Body of pancreas (tissue), 4 donors: ENCODE measurements at regions not wholly inside any gene's neighbourhood (a gene's known extent, or its start where the extent isn't known, plus 50 kb on each side); places are given as distances from the start of the nearest gene placed in this dataset.

ENCODE experiments used
- ATAC-seq: fragments of 150-250 bp; one replicate; pipeline ENCODE4 v1.9.1; 2016
- DNase-seq, 4 donors: peaks; one replicate each; pipeline ENCODE4 v3.0.0-alpha.2; 2019
- H3K27ac ChIP-seq, 4 donors: fragments of 200-600 bp; sonication (generic); 1 replicate in 3 of 4; 2 replicates in 1 of 4; pipeline versions ENCODE4 v1.5.1 to v1.6.1; 2016 to 2019; ENCODE audit warnings: mild to moderate bottlenecking in 1 of 4, mixed read lengths in 1 of 4, moderate library complexity in 1 of 4
- H3K27me3 ChIP-seq, 2 donors: fragments of 200-600 bp; sonication (generic); one replicate each; pipeline ENCODE4 v1.6.0; 2016; ENCODE audit warnings: mild to moderate bottlenecking in 1 of 2
- H3K36me3 ChIP-seq, 2 donors: fragments of 200-600 bp; sonication (generic); replicated peaks in 1 of 2; 2 replicates each; pipeline ENCODE4 v1.5.1; 2016; ENCODE audit warnings: low read depth in 2 of 2; ENCODE audit not compliant: insufficient read depth in 1 of 2
- H3K4me1 ChIP-seq: fragments of 200-600 bp; sonication (generic); one replicate; pipeline ENCODE4 v1.6.0; 2016
- H3K4me3 ChIP-seq, 2 donors: fragments of 200-600 bp; sonication (generic); 1 replicate in 1 of 2; 2 replicates in 1 of 2; pipeline ENCODE4 v1.5.1; 2016 to 2019
- H3K9me3 ChIP-seq, 3 donors: fragments of 200-600 bp; sonication (generic); 1 replicate in 2 of 3; 2 replicates in 1 of 3; pipeline ENCODE4 v1.5.1; 2016
- CTCF ChIP-seq, 7 experiments: fragments of 450-650 bp in 4 of 7; fragments of 200-600 bp in 3 of 7; sonication (generic) in 3 of 7; IDR thresholded peaks; one replicate each; pipeline ENCODE4 v1.5.1; 2016 to 2019; ENCODE audit warnings: antibody characterized with exemption in 7 of 7
- POLR2A ChIP-seq, 3 donors: fragments of 450-650 bp; IDR thresholded peaks; one replicate each; pipeline ENCODE4 v1.6.1; 2016; ENCODE audit warnings: antibody characterized with exemption in 3 of 3, mild to moderate bottlenecking in 2 of 3
- WGBS, 2 donors: methylation state at CpG; one replicate each; pipeline ENCODE4 v1.1.5; 2017; 5-methylcytosine and 5-hydroxymethylcytosine counted together
- intact Hi-C: fragments of 100-400 bp; cut with DNase I; formaldehyde crosslinking; loops from one replicate; pipeline ENCODE4 v1.15.1; 2023

- Histone ChIP-seq H3K27me3 (no peaks in the 10 kb centered on the region), H3K4me1 (peaks cover 22% of the 10 kb centered on the region), H3K4me3 (no peak overlapping the region), H3K27ac (peak overlapping the region in 1 of 4 donors; percentile 4), H3K36me3 (no peaks in the 10 kb centered on the region), H3K9me3 (no peaks in the 10 kb centered on the region)
- TF ChIP-seq POLR2A (IDR thresholded peaks at IDR 0.05) (no peak), CTCF (IDR thresholded peaks at IDR 0.05) (no peak)
- intact Hi-C loops = loop anchor here (5.0 kb wide), 1 partner anchor 283 kb away; no protein-coding TSS in a partner anchor
- DNase-seq (no peak), ATAC-seq (no peak)
- WGBS, 2 donors = 78 to 89% methylated on average over 2 to 4 of the region's 4 CpGs
These were observed 67.1 kb upstream of the SYPL1 start for GRCh38 chr7:106179256-106179655.

DNA sequence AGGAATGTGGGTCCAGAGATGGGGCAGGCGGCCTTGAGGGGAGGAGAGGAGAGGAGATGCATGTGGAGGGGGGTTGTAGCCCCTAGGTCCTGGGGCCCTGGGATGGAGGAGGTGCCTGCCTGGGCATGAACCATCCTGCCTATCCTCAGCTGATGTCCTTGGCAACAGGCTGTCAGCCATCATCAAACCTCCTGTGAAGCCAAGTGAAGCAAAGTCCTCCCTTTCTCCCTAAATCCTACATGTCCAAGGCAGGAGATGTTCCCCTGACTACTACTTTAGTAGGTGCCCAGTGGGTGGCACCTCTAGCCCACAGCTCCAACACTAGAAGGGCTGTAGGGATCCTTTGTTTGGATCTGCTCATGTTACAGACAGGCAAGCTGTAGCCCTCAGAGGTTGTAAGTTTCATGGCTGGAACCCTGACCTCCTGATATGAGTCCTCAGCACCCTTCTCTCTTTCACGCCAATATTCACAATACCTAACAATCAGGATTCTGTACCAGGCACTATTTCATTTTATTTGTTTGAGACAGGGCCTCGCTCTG is 66.6 kb upstream of the SYPL1 start:
- DNase-seq (peak in 3 of 4 donors; percentile 22 to 37 (median 32)), ATAC-seq (peak; percentile 45)
- intact Hi-C loops = loop anchor here (5.0 kb wide), 1 partner anchor 284 kb away; no protein-coding TSS in a partner anchor
- Histone ChIP-seq H3K27me3 (no peaks in the 10 kb centered on the region), H3K36me3 (no peaks in the 10 kb centered on the region), H3K27ac (no peak overlapping the region), H3K4me1 (peaks cover 22% of the 10 kb centered on the region), H3K9me3 (no peaks in the 10 kb centered on the region), H3K4me3 (no peak overlapping the region)
- no peak for TF ChIP-seq POLR2A (IDR thresholded peaks at IDR 0.05)
- peak in 4 of 7 experiments; percentile 22 to 37 (median 30) for TF ChIP-seq CTCF (IDR thresholded peaks at IDR 0.05)
- WGBS, 2 donors = 88 to 93% methylated on average over 3 of the region's 3 CpGs

- intact Hi-C loops = loop anchor here (5.0 kb wide), 1 partner anchor 284 kb away; no protein-coding TSS in a partner anchor
- H3K9me3 ChIP-seq = no peaks in the 10 kb centered on the region
- no peak overlapping the region for H3K27ac ChIP-seq
- TF ChIP-seq POLR2A (IDR thresholded peaks at IDR 0.05) (no peak), CTCF (IDR thresholded peaks at IDR 0.05) (no peak)
- no peaks in the 10 kb centered on the region for H3K27me3 ChIP-seq
- ATAC-seq (no peak), DNase-seq (no peak)
- no peak overlapping the region for H3K4me3 ChIP-seq
- peaks cover 22% of the 10 kb centered on the region for H3K4me1 ChIP-seq
- H3K36me3 ChIP-seq = no peaks in the 10 kb centered on the region
- WGBS, 2 donors = 80 to 91% methylated on average over 11 of the region's 11 CpGs
These were observed 65.9 kb upstream of the SYPL1 start for GRCh38 chr7:106177738-106178592.

DNA sequence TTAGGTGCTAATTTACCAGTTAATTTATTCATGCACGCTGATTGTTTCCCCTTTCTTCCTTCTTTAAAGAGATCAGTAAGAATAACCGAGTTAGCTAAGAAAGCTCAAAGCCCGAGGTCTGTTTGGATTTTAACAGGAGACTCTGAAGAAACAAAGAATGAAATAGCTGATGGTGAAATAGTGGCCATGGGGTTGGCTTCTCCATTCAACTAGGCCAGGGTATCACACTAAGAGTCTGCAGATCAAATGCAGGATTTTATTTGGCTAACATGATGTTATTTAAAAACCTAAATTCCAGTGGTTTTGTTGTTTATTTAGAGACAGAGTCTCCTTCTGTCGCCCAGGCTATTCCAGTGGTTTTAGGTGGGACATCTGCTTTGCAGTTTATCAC is 65.2 kb upstream of the SYPL1 start:
- H3K4me3 ChIP-seq = no peak overlapping the region
- H3K9me3 ChIP-seq = no peaks in the 10 kb centered on the region
- intact Hi-C loops = loop anchor here (5.0 kb wide), 1 partner anchor 285 kb away; no protein-coding TSS in a partner anchor
- DNase-seq (no peak), ATAC-seq (no peak)
- H3K27ac ChIP-seq = peak overlapping the region in 2 of 4 donors; percentile 41 to 61
- H3K27me3 ChIP-seq = no peaks in the 10 kb centered on the region
- peaks cover 22% of the 10 kb centered on the region for H3K4me1 ChIP-seq
- TF ChIP-seq CTCF (IDR thresholded peaks at IDR 0.05) (no peak), POLR2A (IDR thresholded peaks at IDR 0.05) (no peak)
- 77% methylated on average over 4 of the region's 4 CpGs for WGBS, 2 donors
- H3K36me3 ChIP-seq = no peaks in the 10 kb centered on the region
